Endothelial cell of umbilical vein (primary cell): ENCODE measurements at regions not wholly inside any gene's neighbourhood (a gene's known extent, or its start where the extent isn't known, plus 50 kb on each side); places are given as distances from the start of the nearest gene placed in this dataset.

Experiments used
- BruUV-seq: library from RNA; stranded (reverse); fragments of 400-500 nt; replicated peaks from 2 replicates; lab custom pipeline; 2021; lab: Mats Ljungman, UMichigan
- CTCF ChIA-PET: fragments of 300-600, 350-600 bp; sonication (Branson Sonifier 250); formaldehyde crosslinking; loops from one replicate; lab custom pipeline; 2021; ENCODE audit warnings: antibody characterized with exemption, inconsistent platforms; lab: Charles Lee
- POLR2A ChIA-PET: fragments of 300-600, 350-600 bp; sonication (Branson Sonifier 250); formaldehyde crosslinking; loops from one replicate; lab custom pipeline; 2021; ENCODE audit warnings: antibody characterized with exemption, inconsistent platforms; lab: Charles Lee
- DNase-seq: peaks from one replicate; pipeline ENCODE4 v3.0.0-alpha.2; 2011; ENCODE audit warnings: low read depth, low spot score
- FAIRE-seq: peaks from 2 replicates; lab custom pipeline; 2011; peaks lifted over from hg19 to GRCh38; lab: Jason Lieb, UNC
- H2AFZ ChIP-seq: 2 replicates; pipeline ENCODE4 v1.6.0; 2012; ENCODE audit warnings: low read depth, low read length, control low read depth, inconsistent platforms
- H3K27ac ChIP-seq: 2 replicates; pipeline ENCODE4 v1.5.1; 2011; ENCODE audit warnings: low read depth, mild to moderate bottlenecking, control low read depth, low read length, moderate library complexity; ENCODE audit not compliant: insufficient read depth
- H3K27me3 ChIP-seq, 2 experiments: 2 replicates each; pipeline versions ENCODE4 v1.6.0 to v1.6.1; 2011; ENCODE audit warnings: low read length in 2 of 2, mixed read lengths in 1 of 2; ENCODE audit not compliant: control insufficient read depth in 2 of 2, insufficient read depth in 2 of 2
- H3K36me3 ChIP-seq, 2 experiments: 2 replicates in 1 of 2; 3 replicates in 1 of 2; pipeline ENCODE4 v1.5.1; 2011; ENCODE audit warnings: low read length in 2 of 2, mild to moderate bottlenecking in 1 of 2, moderate library complexity in 1 of 2; ENCODE audit not compliant: control insufficient read depth in 2 of 2, insufficient read depth in 2 of 2; ENCODE audit errors: extremely low read depth in 1 of 2
- H3K4me1 ChIP-seq: 3 replicates; pipeline ENCODE4 v1.5.1; 2011; ENCODE audit warnings: mild to moderate bottlenecking, low read length; ENCODE audit not compliant: control insufficient read depth, insufficient read depth; ENCODE audit errors: extremely low read depth
- H3K4me2 ChIP-seq: 2 replicates; pipeline ENCODE4 v1.6.1; 2011; ENCODE audit warnings: low read length, control low read depth, mixed read lengths; ENCODE audit not compliant: insufficient read depth
- H3K4me3 ChIP-seq, 3 experiments: fragments of 200-600 bp in 1 of 3; sonication (generic), shearing (Covaris generic) in 1 of 3; replicated peaks in 1 of 3; 2 replicates each; pipeline ENCODE4 v1.5.1; 2011 to 2016; ENCODE audit warnings: control low read depth in 3 of 3, low read length in 3 of 3, mild to moderate bottlenecking in 2 of 3, inconsistent platforms in 1 of 3, low read depth in 1 of 3, moderate library complexity in 1 of 3; ENCODE audit not compliant: insufficient read depth in 1 of 3
- H3K79me2 ChIP-seq: 2 replicates; pipeline ENCODE4 v1.6.0; 2012; ENCODE audit warnings: low read length, inconsistent platforms; ENCODE audit not compliant: control insufficient read depth, insufficient read depth
- H3K9ac ChIP-seq: replicated peaks from 2 replicates; pipeline ENCODE3; 2011; ENCODE audit warnings: low read length, control low read depth; ENCODE audit not compliant: insufficient read depth; ENCODE audit errors: extremely low read depth
- H3K9me1 ChIP-seq: replicated peaks from 3 replicates; pipeline ENCODE4 v1.6.0; 2011; ENCODE audit warnings: mild to moderate bottlenecking, low read length; ENCODE audit not compliant: control insufficient read depth, insufficient read depth; ENCODE audit errors: extremely low read depth
- H3K9me3 ChIP-seq: replicated peaks from 2 replicates; pipeline ENCODE4 v1.5.1; 2012; ENCODE audit warnings: low read length, inconsistent platforms; ENCODE audit not compliant: control insufficient read depth, insufficient read depth
- H4K20me1 ChIP-seq: replicated peaks from 2 replicates; pipeline ENCODE3; 2011; ENCODE audit warnings: mild to moderate bottlenecking, low read length; ENCODE audit not compliant: control insufficient read depth, insufficient read depth; ENCODE audit errors: extremely low read depth
- EZH2 ChIP-seq: IDR thresholded peaks from 2 replicates; pipeline ENCODE4 v1.6.1; 2012; ENCODE audit warnings: borderline replicate concordance, low read depth, mild to moderate bottlenecking, moderate library complexity, low read length, inconsistent platforms; ENCODE audit not compliant: severe bottlenecking
- FOS ChIP-seq: IDR thresholded peaks from 2 replicates; pipeline ENCODE4 v1.6.1; 2011; ENCODE audit warnings: mild to moderate bottlenecking, low read length, moderate library complexity, borderline replicate concordance; ENCODE audit not compliant: insufficient read depth
- GATA2 ChIP-seq: IDR thresholded peaks from 2 replicates; pipeline ENCODE4 v1.7.0; 2011; ENCODE audit warnings: low read depth, mild to moderate bottlenecking, moderate library complexity, mixed read lengths, low read length; ENCODE audit not compliant: insufficient read length, insufficient read depth
- JUN ChIP-seq: IDR thresholded peaks from 2 replicates; pipeline ENCODE4 v1.6.1; 2011; ENCODE audit warnings: borderline replicate concordance, low read depth; ENCODE audit not compliant: insufficient read length, insufficient read depth
- MYC ChIP-seq: IDR thresholded peaks from one replicate; pipeline ENCODE4 v1.6.1; 2011; ENCODE audit warnings: mild to moderate bottlenecking, low read depth, low read length
- POLR2A ChIP-seq: IDR thresholded peaks from 2 replicates; pipeline ENCODE4 v1.6.1; 2012; ENCODE audit warnings: low read depth, mild to moderate bottlenecking, control low read depth, low read length
- POLR2AphosphoS5 ChIP-seq: IDR thresholded peaks from 2 replicates; pipeline ENCODE4 v1.6.1; 2012; ENCODE audit warnings: low read depth, mild to moderate bottlenecking, control low read depth, low read length, moderate library complexity; ENCODE audit not compliant: insufficient read depth
- dilution Hi-C: fragments of 300-500 bp; cut with MboI; formaldehyde crosslinking; loops from one replicate; pipeline ENCODE4 v1.15.0; 2019; ENCODE audit warnings: low sequenced_read_pairs; ENCODE audit not compliant: extremely low pct_ligation_motif_present
- intact Hi-C: fragments of 100-400 bp; cut with micrococcal nuclease; formaldehyde crosslinking; loops from one replicate; pipeline ENCODE4 v1.10.0; 2022
- TF ChIP-seq, protein P1 (sequence below): IDR thresholded peaks from 2 replicates; pipeline ENCODE4 v1.6.1; 2011; ENCODE audit not compliant: insufficient read depth, insufficient read length
- TF ChIP-seq, protein P2 (sequence below), 2 donors: IDR thresholded peaks; 1 replicate in 1 of 2; 2 replicates in 1 of 2; pipeline ENCODE4 v1.5.1; 2011; ENCODE audit warnings: low read length in 2 of 2, mild to moderate bottlenecking in 2 of 2, moderate library complexity in 2 of 2, control low read depth in 1 of 2, inconsistent platforms in 1 of 2, low read depth in 1 of 2; ENCODE audit not compliant: insufficient read depth in 1 of 2; ENCODE audit errors: extremely low read depth in 1 of 2

DNA sequence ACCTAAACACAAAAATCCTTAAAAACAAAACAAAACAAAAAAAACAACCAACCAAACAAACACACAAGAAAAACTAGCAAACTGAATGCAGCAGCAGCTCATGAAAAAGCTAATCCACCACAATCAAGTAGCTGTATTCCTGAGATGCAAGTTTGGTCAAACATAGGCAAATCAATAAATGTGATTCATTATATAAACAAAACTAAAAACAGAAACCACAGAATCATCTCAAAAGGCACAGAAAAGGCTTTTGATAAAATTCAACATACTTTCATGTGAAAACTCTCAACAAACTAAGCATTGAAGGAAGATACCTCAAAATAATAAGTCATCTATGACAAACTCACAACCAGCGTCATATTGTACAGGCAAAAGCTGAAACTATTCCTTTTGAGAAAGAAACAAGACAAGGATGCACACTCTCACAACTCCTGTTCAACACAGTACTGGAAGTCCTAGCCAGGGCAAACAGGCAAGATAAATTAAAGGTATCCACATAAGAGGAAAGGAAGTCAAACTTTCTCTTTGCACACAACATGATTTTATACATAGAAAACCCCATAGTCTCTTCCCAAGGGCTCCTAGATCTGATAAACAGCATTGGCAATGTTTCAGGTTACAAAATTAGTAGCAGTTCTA lies 495.1 kb upstream of the SGO1 start:
- POLR2A ChIA-PET: no interaction called here
- H2AFZ ChIP-seq: no peak overlapping the region

More for the DNA sequence above, 495.1 kb upstream of the SGO1 start:
- Histone ChIP-seq H3K9me1 (no peaks in the 10 kb centered on the region), H3K36me3 (no peaks in the 10 kb centered on the region), H3K27ac (no peak overlapping the region), H3K4me2 (no peak overlapping the region), H3K4me1 (no peaks in the 10 kb centered on the region), H3K27me3 (no peaks in the 10 kb centered on the region), H3K4me3 (no peak overlapping the region), H4K20me1 (no peaks in the 10 kb centered on the region), H3K9me3 (no peaks in the 10 kb centered on the region), H3K9ac (no peak overlapping the region), H3K79me2 (no peaks in the 10 kb centered on the region)
- intact Hi-C loops: no loop called here
- CTCF ChIA-PET: interaction anchor here (1.3 kb wide), 1 partner anchor 9 kb away, joined by 4 read pairs; no protein-coding TSS in a partner anchor
- no peak for FAIRE-seq
- dilution Hi-C loops: no loop called here
- DNase-seq: no peak
- BruUV-seq: no TSS peak
- TF ChIP-seq EZH2 (no peak), MYC (no peak), GATA2 (no peak), POLR2A (no peak), POLR2AphosphoS5 (no peak), JUN (no peak), FOS (no peak)
- TF ChIP-seq, protein P1, sequence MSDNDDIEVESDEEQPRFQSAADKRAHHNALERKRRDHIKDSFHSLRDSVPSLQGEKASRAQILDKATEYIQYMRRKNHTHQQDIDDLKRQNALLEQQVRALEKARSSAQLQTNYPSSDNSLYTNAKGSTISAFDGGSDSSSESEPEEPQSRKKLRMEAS: no peak
- TF ChIP-seq, protein P2, sequence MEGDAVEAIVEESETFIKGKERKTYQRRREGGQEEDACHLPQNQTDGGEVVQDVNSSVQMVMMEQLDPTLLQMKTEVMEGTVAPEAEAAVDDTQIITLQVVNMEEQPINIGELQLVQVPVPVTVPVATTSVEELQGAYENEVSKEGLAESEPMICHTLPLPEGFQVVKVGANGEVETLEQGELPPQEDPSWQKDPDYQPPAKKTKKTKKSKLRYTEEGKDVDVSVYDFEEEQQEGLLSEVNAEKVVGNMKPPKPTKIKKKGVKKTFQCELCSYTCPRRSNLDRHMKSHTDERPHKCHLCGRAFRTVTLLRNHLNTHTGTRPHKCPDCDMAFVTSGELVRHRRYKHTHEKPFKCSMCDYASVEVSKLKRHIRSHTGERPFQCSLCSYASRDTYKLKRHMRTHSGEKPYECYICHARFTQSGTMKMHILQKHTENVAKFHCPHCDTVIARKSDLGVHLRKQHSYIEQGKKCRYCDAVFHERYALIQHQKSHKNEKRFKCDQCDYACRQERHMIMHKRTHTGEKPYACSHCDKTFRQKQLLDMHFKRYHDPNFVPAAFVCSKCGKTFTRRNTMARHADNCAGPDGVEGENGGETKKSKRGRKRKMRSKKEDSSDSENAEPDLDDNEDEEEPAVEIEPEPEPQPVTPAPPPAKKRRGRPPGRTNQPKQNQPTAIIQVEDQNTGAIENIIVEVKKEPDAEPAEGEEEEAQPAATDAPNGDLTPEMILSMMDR (IDR thresholded peaks at IDR 0.05; ENCODE audit: extremely low read depth in 1 of 2, insufficient read depth in 1 of 2, low read depth in 1 of 2, low read length in 2 of 2): no peak
